22Rv1 (cell line): ENCODE measurements at regions not wholly inside any gene's neighbourhood (a gene's known extent, or its start where the extent isn't known, plus 50 kb on each side); places are given as distances from the start of the nearest gene placed in this dataset.
"Not testable (repeated sequence)": the region's sequence is repeated elsewhere in the genome, so short reads cannot be mapped to it uniquely, and the experiment has no call there.

ENCODE experiments used
- CTCF ChIP-seq: fragments of 450-650 bp; IDR thresholded peaks from 2 replicates; pipeline ENCODE4 v1.5.1; 2017; ENCODE audit warnings: mild to moderate bottlenecking
- ZFX ChIP-seq: fragments of 450-650 bp; IDR thresholded peaks from 2 replicates; pipeline ENCODE4 v1.6.1; 2017; ENCODE audit warnings: antibody characterized with exemption, borderline replicate concordance

- not testable (repeated sequence) for TF ChIP-seq CTCF, ZFX
Measured at GRCh38 chr2:87277734-87278133, 256.1 kb upstream of the PLGLB1 start.
